D721Med (cell line): ENCODE measurements at regions not wholly inside any gene's neighbourhood (a gene's known extent, or its start where the extent isn't known, plus 50 kb on each side); places are given as distances from the start of the nearest gene placed in this dataset.

Experiments
- DNase-seq: peaks from one replicate; pipeline ENCODE4 v3.0.0; 2011; ENCODE audit warnings: low spot score; ENCODE audit not compliant: insufficient read length
- FAIRE-seq: peaks from 2 replicates; lab custom pipeline; 2011; peaks lifted over from hg19 to GRCh38; lab: Jason Lieb, UNC
- CTCF ChIP-seq: IDR thresholded peaks from 2 replicates; pipeline ENCODE4 v1.5.1; 2012; ENCODE audit warnings: mild to moderate bottlenecking, control low read depth; ENCODE audit not compliant: insufficient read depth; ENCODE audit errors: missing control alignments

GRCh38 chr11:95692526-95693260, 96.9 kb downstream of the FAM76B start:
- no peak for DNase-seq
- FAIRE-seq: no peak
- TF ChIP-seq CTCF: no peak

GRCh38 chr11:95690100-95690499, 99.5 kb downstream of the FAM76B start:
- TF ChIP-seq CTCF: no peak
- DNase-seq (no peak), FAIRE-seq (no peak)

GRCh38 chr11:95688501-95689222, 100.9 kb downstream of the FAM76B start:
- DNase-seq (no peak), FAIRE-seq (peak; percentile 29)
- no peak for TF ChIP-seq CTCF

- FAIRE-seq (peak; percentile 32), DNase-seq (no peak)
- TF ChIP-seq CTCF: no peak
Measured at GRCh38 chr11:95688015-95688414, 101.6 kb downstream of the FAM76B start.

GRCh38 chr11:95686265-95686664, 103.3 kb downstream of the FAM76B start:
- DNase-seq (no peak), FAIRE-seq (no peak)
- TF ChIP-seq CTCF: no peak

GRCh38 chr11:95684701-95685100, 104.9 kb downstream of the FAM76B start:
- FAIRE-seq (no peak), DNase-seq (no peak)
- TF ChIP-seq CTCF: no peak

- no peak for DNase-seq
- no peak for TF ChIP-seq CTCF
- FAIRE-seq: no peak
Measured at GRCh38 chr11:95684170-95684569, 105.4 kb downstream of the FAM76B start.
